MM.1S (cell line): ENCODE measurements at regions not wholly inside any gene's neighbourhood (a gene's known extent, or its start where the extent isn't known, plus 50 kb on each side); places are given as distances from the start of the nearest gene placed in this dataset.

Source experiments
- DNase-seq: peaks from one replicate; pipeline ENCODE4 v3.0.0-alpha.2; 2015
- H2AFZ ChIP-seq: fragments of 300-600 bp; sonication (generic); 2 replicates; pipeline ENCODE4 v1.6.0; 2016; ENCODE audit warnings: antibody characterized with exemption, low read length
- H3F3A ChIP-seq: fragments of 300-600 bp; sonication (generic); 2 replicates; pipeline ENCODE4 v1.6.1; 2016; ENCODE audit warnings: mild to moderate bottlenecking, antibody characterized with exemption, low read length, moderate library complexity, mixed read lengths; ENCODE audit not compliant: insufficient read depth
- H3K27ac ChIP-seq: fragments of 300-600 bp; sonication (generic); 2 replicates; pipeline ENCODE4 v1.5.1; 2016; ENCODE audit warnings: mild to moderate bottlenecking, low read length
- H3K27me3 ChIP-seq: fragments of 300-600 bp; sonication (generic); replicated peaks from 2 replicates; pipeline ENCODE4 v1.6.0; 2016; ENCODE audit warnings: low read length; ENCODE audit not compliant: insufficient read depth
- H3K36me3 ChIP-seq: fragments of 300-600 bp; sonication (generic); replicated peaks from 2 replicates; pipeline ENCODE4 v1.6.1; 2016; ENCODE audit warnings: mild to moderate bottlenecking, low read length, mixed read lengths; ENCODE audit not compliant: insufficient read depth
- H3K4me1 ChIP-seq: fragments of 300-600 bp; sonication (generic); 2 replicates; pipeline ENCODE4 v1.6.1; 2016; ENCODE audit warnings: low read length, mixed read lengths
- H3K4me2 ChIP-seq: fragments of 300-600 bp; sonication (generic); 2 replicates; pipeline ENCODE4 v1.6.0; 2016; ENCODE audit warnings: low read depth, low read length
- H3K4me3 ChIP-seq: fragments of 300-600 bp; sonication (generic); 2 replicates; pipeline ENCODE4 v1.5.1; 2016; ENCODE audit warnings: low read length, mixed read lengths
- H3K79me2 ChIP-seq: fragments of 300-600 bp; sonication (generic); 2 replicates; pipeline ENCODE4 v1.6.1; 2016; ENCODE audit warnings: mixed run types, low read length, mixed read lengths
- H3K9ac ChIP-seq: fragments of 300-600 bp; sonication (generic); 2 replicates; pipeline ENCODE4 v1.6.1; 2016; ENCODE audit warnings: low read length, mixed read lengths
- H3K9me2 ChIP-seq: fragments of 300-600 bp; sonication (generic); replicated peaks from 2 replicates; pipeline ENCODE4 v1.6.1; 2016; ENCODE audit warnings: mild to moderate bottlenecking, low read length, mixed read lengths; ENCODE audit not compliant: insufficient read depth
- H3K9me3 ChIP-seq: fragments of 300-600 bp; sonication (generic); replicated peaks from 2 replicates; pipeline ENCODE4 v1.6.1; 2016; ENCODE audit warnings: mild to moderate bottlenecking, low read length, mixed read lengths; ENCODE audit not compliant: insufficient read depth
- H4K20me1 ChIP-seq: fragments of 300-600 bp; sonication (generic); 2 replicates; pipeline ENCODE4 v1.6.1; 2016; ENCODE audit warnings: mild to moderate bottlenecking, low read length, moderate library complexity, mixed read lengths; ENCODE audit not compliant: insufficient read depth
- EZH2 ChIP-seq: fragments of 300-600 bp; sonication (generic); optimal IDR thresholded peaks from 2 replicates; pipeline ENCODE3; 2017; ENCODE audit warnings: low read depth, mild to moderate bottlenecking, antibody characterized with exemption, low read length, mixed read lengths
- EZH2phosphoT487 ChIP-seq: fragments of 300-600 bp; sonication (generic); IDR thresholded peaks from 2 replicates; pipeline ENCODE4 v1.6.1; 2018; ENCODE audit warnings: antibody characterized with exemption, low read length
- TF ChIP-seq, protein P1 (sequence below): fragments of 300-600 bp; sonication (generic); IDR thresholded peaks from 2 replicates; pipeline ENCODE4 v1.5.1; 2016; ENCODE audit warnings: antibody characterized with exemption, low read length, mixed read lengths

DNA sequence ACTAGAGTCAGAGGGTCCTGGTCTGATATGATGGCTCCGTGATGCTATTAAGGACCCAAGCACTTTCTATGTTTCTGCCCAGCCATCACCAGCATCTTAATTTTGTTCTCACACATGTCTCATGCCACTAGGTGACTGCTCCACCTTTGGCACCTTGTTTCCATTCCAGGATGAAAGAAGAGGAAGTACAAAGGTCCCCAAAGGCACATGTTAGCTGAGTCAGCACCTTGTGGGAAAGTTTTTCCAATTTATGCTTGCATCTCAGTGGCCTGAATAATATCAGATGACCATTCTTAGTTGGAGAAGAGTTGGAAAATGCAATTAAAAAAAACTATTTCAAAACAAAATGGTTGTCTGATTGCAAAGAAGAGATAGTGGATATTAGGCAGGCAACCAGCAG is 341.0 kb upstream of the NPSR1 start:
- Histone ChIP-seq H3K4me2 (no peak overlapping the region), H3K79me2 (no peaks in the 10 kb centered on the region), H3K9me2 (no peaks in the 10 kb centered on the region), H3K9me3 (no peaks in the 10 kb centered on the region), H3K9ac (no peak overlapping the region), H3K36me3 (no peaks in the 10 kb centered on the region), H3F3A (no peaks in the 10 kb centered on the region), H3K27me3 (no peaks in the 10 kb centered on the region), H2AFZ (no peak overlapping the region), H3K4me1 (peaks cover 2% of the 10 kb centered on the region), H3K27ac (no peak overlapping the region), H3K4me3 (no peak overlapping the region), H4K20me1 (no peaks in the 10 kb centered on the region)
- no peak for TF ChIP-seq EZH2phosphoT487
- TF ChIP-seq, protein P1, sequence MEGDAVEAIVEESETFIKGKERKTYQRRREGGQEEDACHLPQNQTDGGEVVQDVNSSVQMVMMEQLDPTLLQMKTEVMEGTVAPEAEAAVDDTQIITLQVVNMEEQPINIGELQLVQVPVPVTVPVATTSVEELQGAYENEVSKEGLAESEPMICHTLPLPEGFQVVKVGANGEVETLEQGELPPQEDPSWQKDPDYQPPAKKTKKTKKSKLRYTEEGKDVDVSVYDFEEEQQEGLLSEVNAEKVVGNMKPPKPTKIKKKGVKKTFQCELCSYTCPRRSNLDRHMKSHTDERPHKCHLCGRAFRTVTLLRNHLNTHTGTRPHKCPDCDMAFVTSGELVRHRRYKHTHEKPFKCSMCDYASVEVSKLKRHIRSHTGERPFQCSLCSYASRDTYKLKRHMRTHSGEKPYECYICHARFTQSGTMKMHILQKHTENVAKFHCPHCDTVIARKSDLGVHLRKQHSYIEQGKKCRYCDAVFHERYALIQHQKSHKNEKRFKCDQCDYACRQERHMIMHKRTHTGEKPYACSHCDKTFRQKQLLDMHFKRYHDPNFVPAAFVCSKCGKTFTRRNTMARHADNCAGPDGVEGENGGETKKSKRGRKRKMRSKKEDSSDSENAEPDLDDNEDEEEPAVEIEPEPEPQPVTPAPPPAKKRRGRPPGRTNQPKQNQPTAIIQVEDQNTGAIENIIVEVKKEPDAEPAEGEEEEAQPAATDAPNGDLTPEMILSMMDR: no peak
- TF ChIP-seq EZH2: no peak
- DNase-seq: no peak

DNA sequence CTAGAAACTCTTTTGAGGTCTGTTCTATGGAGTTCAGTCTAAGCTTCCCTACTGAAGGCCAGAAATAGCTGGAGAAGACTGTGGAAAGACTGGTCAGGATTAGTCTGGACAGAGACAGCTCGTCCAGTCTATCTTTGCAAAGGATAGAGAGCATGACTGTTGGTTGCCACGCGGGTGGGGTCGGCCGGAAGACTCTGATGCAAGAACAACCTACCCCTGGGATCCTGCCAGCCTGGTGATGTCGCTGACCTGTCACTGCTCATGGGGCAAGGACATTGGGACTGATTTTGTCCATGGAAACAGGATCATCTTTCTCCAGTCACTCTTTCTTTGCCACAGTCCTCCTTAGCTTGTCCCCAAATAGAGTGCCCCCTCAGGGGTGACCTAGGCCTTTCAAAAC is 337.6 kb upstream of the NPSR1 start:
- DNase-seq: no peak
- Histone ChIP-seq H3K9me3 (no peaks in the 10 kb centered on the region), H3K4me1 (peaks cover 13% of the 10 kb centered on the region), H4K20me1 (no peaks in the 10 kb centered on the region), H3K4me3 (no peak overlapping the region), H3K4me2 (no peak overlapping the region), H3K27me3 (no peaks in the 10 kb centered on the region), H3K9me2 (no peaks in the 10 kb centered on the region), H3K79me2 (no peaks in the 10 kb centered on the region), H2AFZ (no peak overlapping the region), H3K27ac (no peak overlapping the region), H3K9ac (no peak overlapping the region), H3F3A (no peaks in the 10 kb centered on the region), H3K36me3 (no peaks in the 10 kb centered on the region)
- no peak for TF ChIP-seq EZH2phosphoT487
- no peak for TF ChIP-seq EZH2
- TF ChIP-seq, protein P1: no peak

DNA sequence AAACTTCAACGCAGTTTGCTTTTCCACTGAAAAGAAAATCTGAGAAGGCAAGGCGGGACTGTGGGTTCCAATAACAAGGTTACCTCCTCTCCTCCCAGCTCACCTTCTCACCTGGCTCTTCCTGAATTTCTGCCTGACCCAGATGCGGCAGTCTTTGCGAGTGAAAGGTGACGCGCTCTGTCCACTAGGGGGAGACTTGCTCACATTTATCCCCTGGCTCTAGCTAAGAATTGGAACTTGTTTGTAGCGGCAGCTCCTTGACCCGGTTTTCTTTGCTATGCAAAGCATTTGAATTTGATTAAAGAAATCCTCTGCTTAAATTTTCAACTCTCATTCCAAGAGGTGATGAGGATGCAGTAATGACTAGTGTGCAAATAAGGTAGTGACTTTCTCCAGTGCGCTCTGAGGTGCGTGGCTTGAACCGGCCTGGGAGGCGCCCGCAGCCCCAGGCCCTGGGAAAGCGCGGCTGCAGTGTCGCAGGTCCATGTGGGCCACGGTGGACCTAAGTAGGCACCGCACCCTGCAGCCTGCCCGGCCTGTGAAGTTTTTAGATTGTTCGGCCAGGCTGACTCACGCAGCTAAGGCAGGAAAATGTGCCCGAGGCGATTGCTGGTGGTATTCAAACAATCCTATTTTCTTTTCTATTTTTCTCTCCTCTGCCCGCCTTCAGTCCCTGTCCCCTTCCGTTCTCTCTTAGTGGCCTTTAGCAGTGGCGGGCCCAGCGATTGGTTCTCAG is 336.9 kb upstream of the NPSR1 start:
- Histone ChIP-seq H3K4me2 (peak overlapping the region; percentile 16; the same call in 1 of the 2 replicates), H3K27ac (no peak overlapping the region), H2AFZ (no peak overlapping the region), H3K9me3 (no peaks in the 10 kb centered on the region), H3K9ac (no peak overlapping the region), H3K79me2 (no peaks in the 10 kb centered on the region), H3K4me1 (peaks cover 13% of the 10 kb centered on the region), H3K4me3 (no peak overlapping the region), H3K9me2 (no peaks in the 10 kb centered on the region), H3K27me3 (no peaks in the 10 kb centered on the region), H3F3A (no peaks in the 10 kb centered on the region), H4K20me1 (no peaks in the 10 kb centered on the region), H3K36me3 (no peaks in the 10 kb centered on the region)
- DNase-seq: peak; percentile 69
- TF ChIP-seq, protein P1: peak; percentile 96
- no peak for TF ChIP-seq EZH2
